Urothelium cell line (cell line): ENCODE measurements at regions not wholly inside any gene's neighbourhood (a gene's known extent, or its start where the extent isn't known, plus 50 kb on each side); places are given as distances from the start of the nearest gene placed in this dataset.

ENCODE experiments used
- DNase-seq: peaks from one replicate; pipeline ENCODE4 v3.0.0; 2011; ENCODE audit warnings: low spot score, mixed read lengths
- FAIRE-seq: peaks from 2 replicates; lab custom pipeline; 2011; peaks lifted over from hg19 to GRCh38; lab: Jason Lieb, UNC

DNA sequence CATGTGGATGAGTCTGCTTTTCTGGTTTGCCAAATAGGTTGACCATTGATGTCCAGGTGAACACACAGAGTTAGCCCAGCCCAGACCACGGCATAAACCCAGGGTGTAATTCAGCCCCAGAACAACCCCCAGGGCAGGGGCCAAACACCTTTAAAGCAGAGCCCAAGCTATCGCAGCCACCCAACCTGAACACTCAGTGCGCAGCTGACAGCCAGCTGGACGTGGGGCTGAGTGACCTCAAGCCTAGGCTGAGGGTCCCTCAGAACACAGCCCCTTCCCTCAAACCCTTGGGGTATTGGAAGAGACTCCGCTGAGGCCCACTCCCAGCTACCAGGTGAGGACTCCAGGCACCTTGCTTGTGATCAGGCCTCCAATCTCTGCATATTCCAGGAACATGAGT lies 161.5 kb upstream of the NECTIN1 start:
- FAIRE-seq (no peak), DNase-seq (no peak)

DNA sequence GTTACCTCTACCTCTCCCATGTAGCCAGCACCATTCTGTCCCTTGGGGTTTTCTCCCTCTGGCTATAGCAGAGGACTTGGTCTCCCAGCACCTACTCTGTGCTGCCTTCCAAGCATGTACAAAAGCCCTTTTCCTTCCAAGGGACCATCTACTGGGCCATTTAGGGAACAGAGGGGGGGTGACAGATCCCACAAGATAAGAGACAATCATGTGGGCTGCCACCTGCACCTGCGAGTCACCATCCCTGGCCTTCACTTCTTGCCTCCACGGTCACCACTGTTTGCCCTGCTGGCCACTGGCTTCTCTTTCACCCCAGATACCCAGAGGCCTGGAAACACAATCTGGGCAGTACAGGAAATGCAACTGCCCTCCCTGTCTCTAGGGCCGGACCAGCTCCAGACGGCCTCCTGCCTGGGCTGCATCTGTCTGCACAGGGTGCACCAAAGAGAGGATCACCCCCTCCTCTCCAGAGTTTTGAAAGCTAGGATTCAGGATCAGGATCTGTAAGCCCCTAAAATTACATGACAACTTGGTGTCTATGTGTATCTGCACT lies 160.8 kb upstream of the NECTIN1 start:
- DNase-seq (no peak), FAIRE-seq (no peak)

DNA sequence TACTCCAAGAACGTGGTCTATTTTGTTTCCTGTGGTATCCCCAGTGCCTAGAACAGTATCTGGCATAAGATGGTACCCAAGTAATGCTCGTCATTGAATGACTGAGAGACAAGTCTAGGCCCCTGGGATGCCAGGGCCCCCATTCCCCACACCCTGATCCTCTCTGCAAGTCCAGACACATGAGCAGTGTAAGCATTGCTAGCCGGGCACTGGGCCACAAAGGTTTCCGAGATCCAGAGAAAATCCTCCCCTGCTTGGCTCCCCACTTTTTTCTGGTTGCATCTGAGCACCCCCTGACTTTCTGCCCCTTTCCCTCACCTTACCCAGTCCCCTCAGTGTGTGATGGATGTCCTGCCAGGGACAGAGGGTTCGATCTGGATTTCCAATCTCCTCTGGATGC lies 160.1 kb upstream of the NECTIN1 start:
- no peak for FAIRE-seq

DNA sequence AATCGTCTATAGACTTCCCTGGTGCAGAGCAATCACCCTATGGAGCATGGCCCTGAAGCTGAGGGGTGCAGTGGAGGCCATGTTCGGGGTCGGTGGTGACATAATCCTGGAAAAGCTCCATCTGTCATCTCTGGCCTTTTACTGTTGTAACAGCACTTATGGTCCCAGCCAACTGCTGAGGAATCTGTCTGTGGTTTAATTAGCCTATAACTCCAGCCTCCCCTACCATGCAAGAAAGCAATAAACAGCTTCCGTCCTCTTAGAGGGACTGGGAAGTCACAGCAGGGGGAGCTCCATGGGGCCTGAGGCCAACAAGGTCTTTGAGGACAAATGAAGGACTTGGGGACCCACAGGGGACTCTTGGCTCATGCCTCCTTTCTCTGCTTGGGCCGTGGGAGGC lies 159.1 kb upstream of the NECTIN1 start:
- DNase-seq (no peak), FAIRE-seq (no peak)

More for the DNA sequence above, 160.1 kb upstream of the NECTIN1 start:
- DNase-seq, result no peak

DNA sequence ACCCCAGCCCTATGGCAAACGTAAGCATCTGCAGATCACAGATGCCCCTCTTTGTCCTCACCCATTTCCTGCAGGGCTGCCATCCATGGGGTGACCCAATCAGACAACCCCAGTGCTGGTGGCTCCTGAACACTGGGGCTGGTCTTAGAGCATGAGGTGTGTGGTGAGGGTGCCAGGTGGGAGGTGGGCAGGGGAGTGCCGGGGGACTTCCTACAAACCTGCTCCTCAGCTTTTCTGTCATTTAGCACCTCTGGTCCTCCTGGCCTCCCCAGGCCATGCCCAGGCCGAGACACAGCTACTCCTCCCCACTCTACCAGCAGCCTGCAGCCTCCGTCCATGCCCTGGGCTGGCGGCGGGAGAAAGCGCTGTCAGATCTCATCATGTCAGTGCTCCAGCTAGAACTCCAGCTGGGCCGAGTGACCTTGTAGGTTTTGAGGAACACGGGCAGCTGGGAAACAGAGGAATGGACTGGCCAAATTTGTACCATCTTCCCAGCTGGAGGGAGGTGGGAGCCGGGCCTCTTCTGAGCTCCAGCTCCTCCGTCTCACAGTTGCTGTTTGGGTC lies 157.7 kb upstream of the NECTIN1 start:
- no peak for DNase-seq
- FAIRE-seq, result no peak

DNA sequence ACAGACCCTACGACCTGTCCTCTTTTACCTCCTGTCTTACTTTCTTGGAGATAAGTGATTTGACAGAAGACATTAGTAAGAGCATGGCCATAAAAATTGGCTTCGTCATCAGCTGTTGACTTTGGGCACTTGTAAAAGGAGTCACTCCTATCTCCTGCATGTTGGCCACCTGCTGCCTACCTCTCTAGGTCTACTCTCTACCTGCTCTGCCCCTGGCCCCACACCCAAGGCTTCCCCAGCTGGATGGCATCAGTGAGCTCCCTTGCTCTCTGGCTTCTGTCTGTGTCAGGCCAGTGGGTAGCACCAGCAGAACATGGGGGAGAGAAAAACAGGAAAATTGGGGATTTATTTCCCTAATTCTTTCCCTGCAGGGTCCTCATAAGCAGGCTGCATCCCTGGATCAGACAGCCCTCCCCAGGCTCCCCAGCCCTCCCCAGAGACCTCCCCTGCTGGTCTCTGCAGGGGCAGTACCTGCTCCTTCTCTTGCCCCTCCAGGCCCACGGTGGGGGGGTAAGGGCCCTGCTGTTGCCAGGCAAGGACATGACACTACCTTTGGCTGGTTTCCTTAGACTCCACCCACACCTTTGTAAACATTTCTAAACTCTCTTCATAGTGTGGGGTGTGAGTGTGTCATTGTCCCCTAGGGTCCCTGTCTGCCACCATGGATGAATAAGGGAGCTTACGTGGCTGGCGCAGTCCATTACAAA lies 157.0 kb upstream of the NECTIN1 start:
- DNase-seq (no peak), FAIRE-seq (no peak)

DNA sequence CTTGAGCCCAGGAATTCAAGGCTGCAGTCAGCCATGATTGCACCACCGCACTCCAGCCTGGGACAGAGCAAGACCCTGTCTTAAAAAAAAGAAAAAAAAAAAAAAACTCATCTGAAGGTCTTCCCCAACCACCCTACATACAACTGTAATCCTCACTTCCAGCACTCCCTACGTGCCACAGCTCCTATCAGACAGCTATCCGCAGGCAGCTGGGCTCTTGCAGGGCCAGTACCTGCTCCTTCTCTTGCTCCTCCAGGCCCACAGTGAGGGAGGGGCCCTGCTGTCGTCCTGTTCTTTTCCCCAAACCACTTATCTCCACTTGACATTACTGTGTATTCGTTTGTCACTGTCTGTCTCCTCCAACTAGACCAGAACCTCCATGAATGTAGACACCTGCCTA lies 156.1 kb upstream of the NECTIN1 start:
- DNase-seq (no peak), FAIRE-seq (no peak)

DNA sequence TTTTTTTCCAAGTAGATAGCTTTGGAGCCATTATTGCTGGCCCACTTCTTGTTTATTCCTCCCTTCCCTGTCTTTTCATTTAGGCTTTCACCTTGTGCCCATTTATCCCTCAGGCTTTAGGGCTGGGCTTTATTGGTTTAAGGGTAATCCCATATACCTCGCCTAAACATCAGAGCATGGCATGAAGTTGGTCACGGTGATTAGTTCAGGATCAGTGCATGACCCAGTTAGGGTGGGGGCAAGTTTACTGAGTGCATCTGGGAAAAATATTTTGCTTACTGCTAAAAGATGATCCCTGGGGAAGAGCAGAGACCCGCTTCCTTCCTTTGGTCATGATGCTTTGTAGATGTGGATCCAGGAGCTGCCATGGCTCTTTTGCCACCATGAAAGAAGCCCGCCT lies 153.3 kb upstream of the NECTIN1 start:
- DNase-seq (no peak), FAIRE-seq (no peak)

DNA sequence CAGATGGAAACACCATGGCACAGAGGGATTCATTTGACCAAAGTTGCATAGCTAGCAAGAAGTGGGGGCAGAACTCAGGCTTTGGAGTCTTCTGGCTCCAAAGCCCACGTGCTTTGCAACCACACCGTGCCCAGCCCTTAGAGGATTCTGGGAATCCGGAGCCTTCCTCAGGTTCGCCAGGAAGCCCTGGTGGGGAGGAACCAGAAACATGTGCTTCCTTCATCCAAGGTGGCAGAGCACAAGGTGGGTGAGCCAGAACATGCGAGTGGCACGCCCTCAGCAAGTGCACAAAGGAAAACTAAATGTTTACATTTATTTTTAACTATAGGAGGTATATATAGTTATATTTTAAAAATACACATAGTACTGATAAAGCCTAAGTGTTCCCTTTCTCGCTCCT lies 151.9 kb upstream of the NECTIN1 start:
- FAIRE-seq (no peak), DNase-seq (no peak)

DNA sequence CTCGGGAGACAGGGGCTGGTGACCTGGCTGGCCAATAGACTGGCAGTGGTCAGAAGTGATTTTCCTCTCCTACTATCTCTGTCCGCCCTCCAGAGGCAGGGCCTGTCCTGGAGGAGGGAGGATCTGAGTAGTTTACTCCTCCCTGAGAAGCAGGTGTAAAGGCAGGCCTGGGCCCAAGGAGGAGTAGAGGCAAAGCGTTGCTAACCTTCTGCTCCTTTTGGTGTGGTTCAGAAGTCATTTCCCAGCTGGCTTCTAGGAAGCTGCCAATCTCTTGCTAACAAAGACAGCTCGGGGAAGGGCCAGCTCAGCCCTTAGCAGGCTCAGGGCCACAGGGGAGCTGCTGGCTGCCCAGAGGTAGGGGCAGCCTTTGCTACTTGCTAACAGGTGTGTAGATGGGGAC lies 151.1 kb upstream of the NECTIN1 start:
- DNase-seq, result no peak
- FAIRE-seq, result no peak

DNA sequence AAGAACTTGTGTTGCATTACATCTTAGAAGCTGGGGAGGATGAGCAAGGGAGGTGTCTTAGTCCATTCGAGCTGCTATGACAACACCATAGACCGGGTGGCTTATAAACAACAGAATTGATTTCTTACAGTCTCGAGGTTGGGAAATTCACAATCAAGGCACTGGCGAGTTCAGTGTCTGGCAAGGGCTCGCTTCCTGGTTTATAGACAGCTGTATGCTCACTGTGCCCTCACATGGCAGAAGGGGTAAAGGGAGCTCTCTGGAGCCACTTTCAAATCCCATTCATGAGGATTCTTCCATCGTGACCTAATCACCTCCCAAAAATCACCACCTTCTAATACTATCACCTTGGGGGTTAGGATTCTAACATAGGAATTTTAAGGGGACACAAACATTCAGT lies 150.0 kb upstream of the NECTIN1 start:
- no peak for DNase-seq
- no peak for FAIRE-seq

DNA sequence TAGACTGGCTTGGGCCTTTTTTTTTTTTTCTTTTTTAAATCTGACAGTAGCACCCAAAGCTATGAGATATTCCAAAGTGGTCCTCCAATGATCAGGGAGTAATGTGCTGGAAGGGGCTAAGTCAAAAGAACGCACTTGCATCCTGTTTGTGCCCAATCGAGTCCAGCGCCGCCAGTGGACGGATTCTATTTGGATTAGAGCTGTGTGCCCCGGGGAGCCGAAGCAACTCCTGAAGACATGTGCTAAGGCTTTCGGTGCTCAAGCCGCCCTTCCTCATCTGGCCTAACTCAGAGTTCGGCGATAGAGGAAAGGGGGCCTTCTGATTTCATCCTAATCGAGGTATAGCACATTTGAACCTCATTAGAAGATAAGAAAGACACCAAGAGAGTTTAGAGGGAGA lies 147.8 kb upstream of the NECTIN1 start:
- no peak for DNase-seq
- no peak for FAIRE-seq

DNA sequence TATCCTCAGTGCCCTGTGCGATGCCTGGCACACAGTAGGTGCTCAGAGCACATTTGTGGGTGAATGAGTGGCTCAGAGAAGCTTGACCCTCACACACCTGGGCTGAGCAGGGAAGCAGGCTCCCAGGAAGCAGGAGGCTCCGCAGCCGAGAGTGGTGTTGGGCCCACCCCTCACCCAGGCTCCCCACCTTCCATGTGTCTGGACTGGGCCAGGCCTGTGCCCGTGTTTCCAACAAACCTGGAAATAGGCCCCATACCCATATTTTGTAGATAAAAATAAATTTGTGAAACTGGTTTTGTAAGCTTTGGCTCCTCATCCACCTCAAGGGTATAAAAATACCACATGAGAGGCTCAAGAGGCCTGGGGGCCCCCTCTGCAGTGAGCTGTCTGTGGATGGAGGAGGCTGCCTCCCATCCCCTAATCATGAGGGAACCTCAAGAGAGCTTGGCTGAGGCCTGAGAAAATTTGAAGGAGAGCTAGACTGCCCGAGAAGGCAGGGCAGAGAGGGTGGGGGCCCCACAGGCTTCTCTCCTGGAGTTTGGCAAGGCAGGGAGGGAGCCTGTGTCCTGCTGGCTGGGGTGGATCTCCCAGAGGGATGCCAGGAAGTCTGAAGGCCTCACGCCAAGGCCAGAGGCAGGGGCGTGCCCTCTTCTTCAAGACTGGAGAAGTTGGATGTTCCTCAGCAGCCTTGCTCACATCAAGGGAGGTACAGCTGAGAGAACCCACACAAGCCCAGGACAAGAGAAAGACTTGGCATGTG lies 147.0 kb upstream of the NECTIN1 start:
- DNase-seq (no peak), FAIRE-seq (no peak)

DNA sequence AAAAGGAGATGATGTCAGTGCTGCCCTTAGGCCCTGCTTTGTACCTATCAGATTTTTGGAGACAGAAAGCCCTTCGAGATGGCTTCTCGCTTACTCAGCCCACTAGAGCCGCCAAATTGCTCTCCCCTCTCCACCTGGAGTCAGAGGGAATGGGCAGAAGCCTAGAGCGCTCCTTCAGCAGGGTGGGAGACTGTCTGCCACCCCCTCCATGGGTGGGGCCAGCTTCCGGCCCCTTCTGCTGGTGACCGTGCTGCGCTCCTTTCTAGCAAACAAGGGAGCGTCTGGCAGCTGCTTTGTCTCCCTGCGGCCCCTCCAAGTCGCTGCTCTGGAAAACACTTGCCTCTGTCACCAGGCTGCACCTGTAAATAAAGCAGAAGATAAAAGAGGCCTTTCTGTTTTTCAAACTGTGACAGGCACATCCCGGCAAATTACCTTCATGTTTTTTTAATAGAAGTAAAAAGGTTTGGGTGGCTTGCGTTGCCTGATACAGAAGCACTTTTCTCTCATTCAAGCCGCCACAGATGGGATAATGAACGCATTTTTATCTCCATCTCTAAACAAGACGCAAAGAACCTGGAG lies 145.7 kb upstream of the NECTIN1 start:
- FAIRE-seq (no peak), DNase-seq (no peak)

DNA sequence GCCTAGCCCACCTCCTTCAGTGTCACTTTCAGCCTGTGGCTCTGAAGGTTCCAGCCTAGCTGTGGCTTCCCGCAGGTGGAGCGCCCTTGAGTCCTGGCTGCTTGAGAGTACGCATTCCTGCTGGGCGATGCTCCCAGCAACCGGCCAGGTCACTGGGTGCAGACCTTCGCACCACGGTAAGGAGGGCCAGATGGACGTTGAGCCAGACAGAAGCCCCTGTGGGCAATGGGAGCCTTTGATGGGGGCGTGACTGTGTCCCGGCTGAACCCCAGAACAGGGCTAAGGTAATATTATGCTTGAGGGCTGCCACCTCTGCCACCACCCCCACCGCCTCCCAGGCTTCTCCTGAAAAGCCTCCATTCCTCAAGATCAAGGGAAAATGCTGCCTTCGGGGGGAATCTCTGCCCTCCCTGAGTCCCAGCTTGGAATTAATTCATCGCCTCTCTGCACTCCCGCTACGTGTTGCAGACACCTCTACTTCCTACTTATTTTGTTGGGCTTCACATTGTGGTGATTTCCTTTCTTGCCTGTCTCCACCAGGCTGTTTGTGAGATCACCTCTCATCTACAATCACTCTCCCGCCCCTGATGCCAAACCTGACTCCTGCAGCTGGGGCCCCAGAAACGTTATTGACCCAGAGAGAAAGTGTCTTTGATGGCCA lies 144.9 kb upstream of the NECTIN1 start:
- FAIRE-seq, result no peak
- no peak for DNase-seq

DNA sequence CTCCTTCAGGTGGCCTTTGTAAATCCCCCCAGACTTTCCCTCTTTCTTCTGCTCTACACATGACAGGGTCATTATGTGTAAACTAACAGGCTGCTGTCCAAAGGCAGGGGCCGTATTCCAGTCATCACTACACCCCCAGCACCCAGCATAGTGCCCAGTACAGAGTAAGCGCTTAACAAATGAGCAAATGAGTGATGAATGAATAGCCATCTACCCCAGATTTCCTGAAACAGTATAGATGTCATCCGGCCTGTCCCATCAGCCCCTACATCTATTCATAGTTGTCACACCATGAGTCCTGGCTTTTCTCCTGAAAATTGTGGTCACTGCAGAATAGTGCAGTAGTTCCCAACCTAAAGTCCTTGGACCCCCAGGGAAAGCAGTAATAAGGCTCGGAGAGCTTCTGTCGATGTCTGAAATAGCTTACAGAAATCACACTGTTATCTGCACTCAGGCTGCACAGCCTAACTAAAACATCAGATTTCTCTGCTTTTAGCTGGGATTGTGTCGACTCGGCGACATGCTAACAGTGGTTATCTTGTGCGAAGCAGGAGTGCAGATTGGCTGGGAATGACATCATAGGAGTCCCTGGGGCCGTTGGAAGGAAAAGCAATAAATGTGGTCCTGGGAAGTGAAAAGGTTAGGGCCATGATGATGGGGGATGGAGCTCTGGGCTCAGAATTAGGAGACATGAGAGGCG lies 143.8 kb upstream of the NECTIN1 start:
- FAIRE-seq, result no peak

DNA sequence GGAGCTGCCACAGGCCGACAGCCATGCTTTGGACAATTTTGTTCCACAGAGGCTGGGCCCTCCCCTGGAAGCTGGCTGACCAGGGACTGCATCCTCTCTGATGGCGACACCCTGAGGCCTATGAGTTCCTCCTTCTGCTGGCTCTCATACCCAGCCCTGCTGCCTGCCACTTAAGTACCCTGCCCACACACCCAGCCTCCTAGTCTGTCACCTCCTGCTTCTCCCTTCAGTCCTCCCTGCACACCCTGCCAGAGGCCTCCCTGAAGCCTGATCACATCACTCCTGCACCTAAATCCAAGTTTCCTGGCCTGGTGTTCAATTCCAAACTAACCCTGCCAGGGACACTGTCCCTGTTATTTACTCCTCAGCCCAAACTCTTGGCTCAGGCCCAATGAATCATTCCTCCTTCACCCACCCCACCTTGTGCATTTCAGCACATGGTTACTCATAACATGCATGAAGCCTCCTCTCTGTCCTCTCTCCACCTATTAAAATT lies 136.7 kb upstream of the NECTIN1 start:
- DNase-seq (peak; percentile 66), FAIRE-seq (no peak)

More for the DNA sequence above, 143.8 kb upstream of the NECTIN1 start:
- DNase-seq, result no peak

DNA sequence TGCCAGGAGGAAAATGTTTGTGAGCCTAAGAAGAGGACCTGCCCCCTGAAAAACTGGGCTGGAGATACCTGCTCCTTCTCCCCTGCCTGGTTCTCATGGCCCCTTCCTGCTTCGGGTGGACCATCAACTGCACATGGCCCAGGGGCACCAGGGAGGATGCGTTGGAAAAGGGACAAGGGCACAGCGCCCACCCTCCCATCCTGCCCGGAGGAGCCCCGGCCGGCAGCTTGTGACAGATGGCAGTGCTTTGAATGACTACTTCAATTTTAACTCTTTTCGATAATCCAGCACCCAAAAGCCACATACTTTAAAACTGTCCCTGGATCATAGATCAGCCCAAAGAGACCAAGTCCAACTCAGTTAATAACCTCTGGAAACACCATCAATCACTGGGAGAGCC lies 135.8 kb upstream of the NECTIN1 start:
- DNase-seq (no peak), FAIRE-seq (no peak)

DNA sequence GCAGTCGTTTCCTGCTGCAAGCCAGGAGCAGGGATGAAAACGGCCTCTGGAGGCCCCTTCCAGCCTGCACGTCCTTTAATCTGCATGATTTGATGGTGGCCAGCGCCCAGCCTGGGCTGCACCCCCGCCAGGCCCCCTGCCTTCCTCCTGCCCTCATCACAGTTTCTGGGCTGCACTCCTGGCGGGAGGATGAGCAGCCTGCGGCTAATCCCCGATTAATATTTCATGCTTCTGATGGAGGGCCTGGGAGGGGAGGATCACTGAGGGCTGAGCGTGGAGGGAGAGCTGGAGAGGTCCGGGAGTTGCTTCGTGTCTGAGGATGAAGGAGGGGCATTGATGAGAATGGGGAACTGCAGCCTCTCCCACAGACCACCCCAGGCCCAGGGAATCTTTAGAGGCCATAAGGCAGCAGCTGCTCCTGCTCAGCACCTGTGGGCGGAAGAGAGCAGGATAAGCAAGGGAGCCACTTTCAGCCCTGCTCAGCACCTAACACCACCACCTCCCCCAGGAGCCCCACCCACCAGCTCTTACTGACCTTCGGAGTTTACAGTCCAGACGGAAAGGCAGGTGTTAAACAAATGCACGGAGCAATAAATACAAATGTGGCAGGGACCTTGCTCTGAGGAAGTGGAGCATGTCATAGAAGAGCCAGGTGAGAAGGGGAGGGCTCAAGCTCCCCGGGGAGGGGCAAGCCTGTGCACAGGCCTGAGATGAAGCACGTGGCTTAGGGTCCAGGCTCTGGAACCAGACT lies 135.0 kb upstream of the NECTIN1 start:
- no peak for FAIRE-seq
- no peak for DNase-seq

DNA sequence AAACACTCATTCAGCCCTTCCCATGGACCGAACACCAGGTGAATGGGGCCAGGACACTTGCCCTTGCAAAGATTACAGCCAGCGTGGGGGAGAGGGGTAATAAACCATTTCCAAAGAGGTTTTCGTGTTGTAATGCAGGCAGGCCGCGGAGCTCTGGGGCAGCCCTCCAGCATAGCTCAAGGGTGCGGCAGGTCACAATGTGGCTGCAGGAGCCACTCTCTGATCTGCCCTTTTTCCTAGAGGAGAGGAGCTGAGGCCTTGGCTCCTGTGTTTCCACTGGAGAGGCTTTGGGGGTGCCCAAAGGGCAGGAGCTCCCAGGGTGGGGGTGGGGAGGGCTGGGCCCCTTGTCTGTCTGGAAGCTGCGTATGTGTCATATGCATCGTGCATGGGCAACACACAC lies 134.2 kb upstream of the NECTIN1 start:
- no peak for FAIRE-seq

More for the DNA sequence above, 134.2 kb upstream of the NECTIN1 start:
- DNase-seq, result no peak
